Common myeloid progenitor, CD34-positive (primary cell): ENCODE measurements at regions not wholly inside any gene's neighbourhood (a gene's known extent, or its start where the extent isn't known, plus 50 kb on each side); places are given as distances from the start of the nearest gene placed in this dataset.

Experiments
- CTCF ChIA-PET: fragments of 350-600 bp; sonication (Branson Sonifier 250); formaldehyde crosslinking; loops from one replicate; lab custom pipeline; 2021; ENCODE audit warnings: antibody characterized with exemption; lab: Charles Lee
- POLR2A ChIA-PET: fragments of 350-600 bp; sonication (Branson Sonifier 250); formaldehyde crosslinking; loops from one replicate; lab custom pipeline; 2021; ENCODE audit warnings: antibody characterized with exemption; lab: Charles Lee
- DNase-seq, 3 donors: peaks; one replicate each; pipeline versions ENCODE4 v3.0.0 to v3.0.0-alpha.2; 2013
- H3K27ac ChIP-seq, 2 experiments: 1 replicate in 1 of 2; 2 replicates in 1 of 2; pipeline ENCODE4 v1.7.0; 2013; ENCODE audit warnings: inconsistent platforms in 2 of 2, low read length in 2 of 2, mild to moderate bottlenecking in 2 of 2, low read depth in 1 of 2, moderate library complexity in 1 of 2; ENCODE audit not compliant: severe bottlenecking in 2 of 2, insufficient read depth in 1 of 2, poor library complexity in 1 of 2
- H3K27me3 ChIP-seq, 5 experiments: replicated peaks in 2 of 5; 1 replicate in 3 of 5; 2 replicates in 2 of 5; pipeline versions ENCODE4 v1.6.1 to v1.7.0; 2013; ENCODE audit warnings: low read length in 4 of 5, mild to moderate bottlenecking in 2 of 5, moderate library complexity in 2 of 5, inconsistent platforms in 1 of 5; ENCODE audit not compliant: insufficient read depth in 5 of 5, control insufficient read depth in 4 of 5
- H3K36me3 ChIP-seq, 4 experiments: 1 replicate in 2 of 4; 2 replicates in 2 of 4; pipeline versions ENCODE4 v1.6.1 to v1.7.0; 2013; ENCODE audit warnings: low read length in 3 of 4, control low read depth in 1 of 4, mild to moderate bottlenecking in 1 of 4; ENCODE audit not compliant: control insufficient read depth in 4 of 4, insufficient read depth in 4 of 4
- H3K4me1 ChIP-seq, 4 experiments: 1 replicate in 3 of 4; 2 replicates in 1 of 4; pipeline versions ENCODE4 v1.6.1 to v1.7.1; 2013; ENCODE audit warnings: low read length in 3 of 4, mild to moderate bottlenecking in 3 of 4, control low read depth in 1 of 4, inconsistent platforms in 1 of 4, moderate library complexity in 1 of 4; ENCODE audit not compliant: control insufficient read depth in 4 of 4, insufficient read depth in 4 of 4; ENCODE audit errors: control extremely low read depth in 1 of 4
- H3K4me3 ChIP-seq, 7 experiments: 1 replicate in 4 of 7; 2 replicates in 3 of 7; pipeline versions ENCODE4 v1.5.1 to v1.7.0; 2013; ENCODE audit warnings: mild to moderate bottlenecking in 7 of 7, low read length in 6 of 7, moderate library complexity in 6 of 7, inconsistent platforms in 2 of 7, low read depth in 2 of 7, control low read depth in 1 of 7; ENCODE audit not compliant: insufficient read depth in 4 of 7, control insufficient read depth in 1 of 7; ENCODE audit errors: extremely low read depth in 1 of 7
- H3K9me3 ChIP-seq, 5 experiments: 1 replicate in 4 of 5; 2 replicates in 1 of 5; pipeline versions ENCODE4 v1.6.1 to v1.7.1; 2013; ENCODE audit warnings: low read length in 4 of 5, mild to moderate bottlenecking in 2 of 5, inconsistent platforms in 1 of 5, low read depth in 1 of 5, moderate library complexity in 1 of 5; ENCODE audit not compliant: control insufficient read depth in 4 of 5, insufficient read depth in 2 of 5; ENCODE audit errors: control extremely low read depth in 1 of 5
- WGBS: methylation state at CpG from one replicate; pipeline ENCODE4 v1.1.5; 2013; ENCODE audit not compliant: insufficient coverage; 5-methylcytosine and 5-hydroxymethylcytosine counted together

GRCh38 chr3:144521131-144521530 lies 549.5 kb downstream of the DIPK2A start:
- ChIA-PET POLR2A (no interaction called here), CTCF (no interaction called here)
- H3K9me3 ChIP-seq: no peaks in the 10 kb centered on the region
- no peaks in the 10 kb centered on the region for H3K36me3 ChIP-seq
- H3K27me3 ChIP-seq: no peaks in the 10 kb centered on the region
- H3K27ac ChIP-seq: no peak overlapping the region
- no CpG with 5 or more reads among the region's 1 CpG for WGBS
- no peak for DNase-seq
- no peaks in the 10 kb centered on the region for H3K4me1 ChIP-seq
- H3K4me3 ChIP-seq: no peak overlapping the region

DNA sequence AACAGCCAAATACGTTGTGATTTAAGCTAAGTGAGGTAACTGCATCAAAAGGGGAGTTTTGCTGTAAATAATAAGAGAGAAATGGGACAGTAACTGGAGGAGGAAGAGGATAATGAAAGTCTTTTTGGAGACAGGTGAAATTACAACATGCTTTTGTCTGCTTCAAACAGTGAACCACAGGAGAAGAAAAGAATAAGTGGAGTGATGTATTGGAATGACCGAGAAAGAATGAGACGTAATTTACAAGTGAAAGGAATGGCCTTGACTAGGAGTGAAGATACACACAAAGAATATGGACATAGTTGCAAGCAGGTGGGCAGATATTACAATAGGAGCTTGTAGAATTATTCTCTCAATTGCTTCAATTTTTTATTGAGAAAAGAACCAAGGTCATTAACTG lies 550.8 kb downstream of the DIPK2A start:
- no peak for DNase-seq
- 100% methylated on average over 3 of the region's 3 CpGs for WGBS
- ChIA-PET CTCF (no interaction called here), POLR2A (no interaction called here)
- H3K27ac ChIP-seq: no peak overlapping the region
- no peak overlapping the region for H3K4me3 ChIP-seq
- no peaks in the 10 kb centered on the region for H3K4me1 ChIP-seq
- no peaks in the 10 kb centered on the region for H3K36me3 ChIP-seq
- H3K9me3 ChIP-seq: no peaks in the 10 kb centered on the region
- H3K27me3 ChIP-seq: no peaks in the 10 kb centered on the region

- no peak for DNase-seq
- ChIA-PET POLR2A (no interaction called here), CTCF (no interaction called here)
Measured at GRCh38 chr3:144523396-144523795, 551.8 kb downstream of the DIPK2A start.

GRCh38 chr3:144524531-144524930 lies 552.9 kb downstream of the DIPK2A start:
- Histone ChIP-seq H3K9me3 (no peaks in the 10 kb centered on the region), H3K4me1 (no peaks in the 10 kb centered on the region), H3K27me3 (no peaks in the 10 kb centered on the region), H3K27ac (no peak overlapping the region), H3K4me3 (no peak overlapping the region), H3K36me3 (no peaks in the 10 kb centered on the region)
- POLR2A ChIA-PET: no interaction called here
- CTCF ChIA-PET: no interaction called here
- no peak for DNase-seq

More at GRCh38 chr3:144523396-144523795, 551.8 kb downstream of the DIPK2A start:
- Histone ChIP-seq H3K27ac (no peak overlapping the region), H3K36me3 (no peaks in the 10 kb centered on the region), H3K9me3 (no peaks in the 10 kb centered on the region), H3K27me3 (no peaks in the 10 kb centered on the region), H3K4me3 (no peak overlapping the region), H3K4me1 (no peaks in the 10 kb centered on the region)
- 94% methylated on average over 2 of the region's 2 CpGs for WGBS

DNA sequence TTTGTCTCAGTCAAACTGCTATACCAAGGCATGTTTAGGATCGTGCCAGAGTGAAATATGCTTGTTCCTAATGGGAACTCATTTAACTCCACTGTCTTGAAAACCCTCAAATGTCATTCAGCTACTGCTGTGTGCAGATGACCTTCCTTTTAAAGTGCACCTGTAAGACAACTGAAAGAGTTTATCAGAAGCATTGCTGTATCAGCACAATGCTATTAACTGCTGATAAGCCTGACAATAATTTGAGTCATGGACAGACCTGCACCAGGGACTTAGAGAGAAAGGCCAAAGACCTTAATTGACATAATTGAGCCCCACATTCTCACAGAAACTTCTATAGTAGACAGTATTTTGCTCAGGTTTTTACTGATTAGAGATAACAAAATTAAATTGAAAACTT lies 557.9 kb downstream of the DIPK2A start:
- POLR2A ChIA-PET: no interaction called here
- no peaks in the 10 kb centered on the region for H3K4me1 ChIP-seq
- H3K9me3 ChIP-seq: no peaks in the 10 kb centered on the region
- no peaks in the 10 kb centered on the region for H3K27me3 ChIP-seq
- no peaks in the 10 kb centered on the region for H3K36me3 ChIP-seq
- H3K27ac ChIP-seq: no peak overlapping the region
- no peak overlapping the region for H3K4me3 ChIP-seq
- CTCF ChIA-PET: no interaction called here
- no peak for DNase-seq
- 100% methylated on average over 1 of the region's 1 CpG for WGBS

- no peak overlapping the region for H3K27ac ChIP-seq
- H3K27me3 ChIP-seq: no peaks in the 10 kb centered on the region
- 100% methylated on average over 1 of the region's 4 CpGs for WGBS
- no peaks in the 10 kb centered on the region for H3K4me1 ChIP-seq
- H3K4me3 ChIP-seq: no peak overlapping the region
- no peaks in the 10 kb centered on the region for H3K36me3 ChIP-seq
- H3K9me3 ChIP-seq: peaks cover 0 to 2% (median 0%) of the 10 kb centered on the region in 5 experiments
- DNase-seq: no peak
- ChIA-PET CTCF (no interaction called here), POLR2A (no interaction called here)
Measured at GRCh38 chr3:144544871-144545270, 573.2 kb downstream of the DIPK2A start.

DNA sequence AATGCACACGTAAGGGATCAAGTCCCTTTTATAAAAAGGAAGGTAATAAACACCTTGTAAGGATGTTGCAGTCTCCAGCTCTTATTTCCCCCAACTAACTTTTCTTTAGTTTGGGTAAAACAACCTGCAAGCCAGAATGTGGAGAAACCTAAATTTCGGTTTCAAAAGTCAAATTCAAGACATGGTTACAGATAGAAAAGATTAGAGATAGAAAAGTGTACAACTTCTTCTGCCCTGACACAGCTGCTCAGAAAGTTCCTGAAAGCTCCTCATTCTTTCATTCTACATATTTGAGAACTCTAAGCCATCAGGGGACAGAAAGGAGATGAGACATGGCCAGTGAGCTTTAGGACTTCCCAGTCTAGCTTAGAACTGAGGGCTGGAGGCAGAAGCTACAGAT lies 574.9 kb downstream of the DIPK2A start:
- WGBS: no CpG with 5 or more reads among the region's 2 CpGs
- CTCF ChIA-PET: no interaction called here
- POLR2A ChIA-PET: no interaction called here
- DNase-seq: no peak
- no peaks in the 10 kb centered on the region for H3K36me3 ChIP-seq
- H3K4me1 ChIP-seq: no peaks in the 10 kb centered on the region
- H3K9me3 ChIP-seq: no peaks in the 10 kb centered on the region
- H3K27ac ChIP-seq: no peak overlapping the region
- no peak overlapping the region for H3K4me3 ChIP-seq
- no peaks in the 10 kb centered on the region for H3K27me3 ChIP-seq
